Activated T-cell treated with anti-CD3 and anti-CD28 coated beads for 24 hours (primary cell): ENCODE measurements at regions not wholly inside any gene's neighbourhood (a gene's known extent, or its start where the extent isn't known, plus 50 kb on each side); places are given as distances from the start of the nearest gene placed in this dataset.

Source experiments
- DNase-seq: peaks from one replicate; pipeline ENCODE4 v3.0.0-alpha.2; 2020; ENCODE audit warnings: low read depth

- DNase-seq, result no peak
These were observed 168.7 kb upstream of the HDAC4 start for GRCh38 chr2:239569401-239570090.

- DNase-seq, result no peak
These were observed 167.8 kb upstream of the HDAC4 start for GRCh38 chr2:239568601-239569000.

- DNase-seq, result no peak
These were observed 167.0 kb upstream of the HDAC4 start for GRCh38 chr2:239567786-239568185.

- DNase-seq, result no peak
These were observed 166.3 kb upstream of the HDAC4 start for GRCh38 chr2:239566995-239567568.

GRCh38 chr2:239566162-239566994 lies 165.6 kb upstream of the HDAC4 start:
- DNase-seq, result no peak

GRCh38 chr2:239564587-239564986 lies 163.8 kb upstream of the HDAC4 start:
- no peak for DNase-seq

GRCh38 chr2:239563561-239563960 lies 162.7 kb upstream of the HDAC4 start:
- no peak for DNase-seq

GRCh38 chr2:239561446-239562001 lies 160.7 kb upstream of the HDAC4 start:
- DNase-seq, result no peak

GRCh38 chr2:239559417-239560261 lies 158.8 kb upstream of the HDAC4 start:
- DNase-seq, result no peak

- no peak for DNase-seq
These were observed 157.8 kb upstream of the HDAC4 start for GRCh38 chr2:239558661-239559060.

- no peak for DNase-seq
These were observed 156.7 kb upstream of the HDAC4 start for GRCh38 chr2:239557516-239557915.

- DNase-seq, result no peak
These were observed 154.7 kb upstream of the HDAC4 start for GRCh38 chr2:239555571-239555905.

- no peak for DNase-seq
These were observed 154.1 kb upstream of the HDAC4 start for GRCh38 chr2:239554766-239555570.

- DNase-seq, result no peak
These were observed 152.7 kb upstream of the HDAC4 start for GRCh38 chr2:239553376-239554000.

GRCh38 chr2:239552213-239552926 lies 151.6 kb upstream of the HDAC4 start:
- no peak for DNase-seq

- DNase-seq, result no peak
These were observed 150.4 kb upstream of the HDAC4 start for GRCh38 chr2:239551206-239551605.

GRCh38 chr2:239550357-239550756 lies 149.5 kb upstream of the HDAC4 start:
- no peak for DNase-seq

GRCh38 chr2:239549711-239550255 lies 149.0 kb upstream of the HDAC4 start:
- no peak for DNase-seq

- no peak for DNase-seq
These were observed 148.3 kb upstream of the HDAC4 start for GRCh38 chr2:239548965-239549595.
